Renal cortex interstitium (tissue), 11 donors: ENCODE measurements at regions not wholly inside any gene's neighbourhood (a gene's known extent, or its start where the extent isn't known, plus 50 kb on each side); places are given as distances from the start of the nearest gene placed in this dataset.

Source experiments
- DNase-seq, 11 donors: peaks; one replicate each; pipeline ENCODE4 v3.0.0-alpha.2; 2013; ENCODE audit warnings: low read depth in 9 of 11, low spot score in 4 of 11; ENCODE audit errors: extremely low read depth in 1 of 11

DNA sequence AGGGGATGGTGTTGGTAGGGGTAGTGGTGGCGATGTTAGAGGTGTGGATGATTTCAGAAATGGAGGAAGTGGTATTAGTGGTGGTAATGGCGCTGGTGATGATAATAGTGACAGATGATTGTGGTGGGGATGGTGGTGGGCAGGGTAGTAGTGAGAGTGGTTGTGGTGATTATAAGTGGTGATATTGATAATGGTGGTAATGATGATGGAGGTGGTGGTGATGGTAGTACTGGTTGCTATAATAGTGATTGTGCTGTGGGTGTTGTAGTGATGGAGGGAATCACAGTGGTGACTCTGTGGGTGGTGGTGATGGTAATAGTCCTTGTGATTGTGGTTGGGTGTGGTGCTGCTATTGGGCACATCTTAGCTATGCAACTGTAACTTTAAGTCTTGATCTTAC, 61.6 kb upstream of the TBX20 start:
- DNase-seq: no peak

GRCh38 chr7:35314354-35314753, 60.5 kb upstream of the TBX20 start:
- no peak for DNase-seq

GRCh38 chr7:35313575-35313974, 59.7 kb upstream of the TBX20 start:
- DNase-seq: no peak
